ENCODE measurements at regions not wholly inside any gene's neighbourhood (a gene's known extent, or its start where the extent isn't known, plus 50 kb on each side); places are given as distances from the start of the nearest gene placed in this dataset.

- no peaks in the 10 kb centered on the region for H3K36me3 Mint-ChIP-seq (ENCODE audit: low read depth, unreplicated experiment)
- peaks cover 7% of the 10 kb centered on the region for H3K27me3 Mint-ChIP-seq (ENCODE audit: low read depth, unreplicated experiment)
- Histone ChIP-seq H3K4me1 (ENCODE audit: insufficient read depth, low read length) (no peaks in the 10 kb centered on the region), H3K4me3 (ENCODE audit: insufficient read depth, low read depth, low read length) (no peak overlapping the region), H3K9ac (ENCODE audit: low read length) (no peak overlapping the region), H3K27me3 (ENCODE audit: insufficient read depth, low read length) (no peaks in the 10 kb centered on the region), H2AFZ (ENCODE audit: low read depth, low read length) (no peak overlapping the region), H4K20me1 (ENCODE audit: insufficient read depth, low read length) (no peaks in the 10 kb centered on the region), H3K36me3 (ENCODE audit: insufficient read depth, low read length) (no peaks in the 10 kb centered on the region), H3K79me2 (ENCODE audit: insufficient read depth, low read length) (no peaks in the 10 kb centered on the region), H3K4me2 (ENCODE audit: low read length) (no peak overlapping the region), H3K27ac (ENCODE audit: low read depth, low read length) (no peak overlapping the region), H3K9me3 (ENCODE audit: insufficient read depth, low read depth, low read length) (no peaks in the 10 kb centered on the region)
- peaks cover under 1% of the 10 kb centered on the region for H3K9me3 Mint-ChIP-seq (ENCODE audit: unreplicated experiment)
- TF ChIP-seq EZH2 (IDR thresholded peaks at IDR 0.05; ENCODE audit: insufficient read depth, low read length) = no peak
- no peak for TF ChIP-seq CTCF (IDR thresholded peaks at IDR 0.05; ENCODE audit: insufficient read depth, low read depth, low read length)
- H3K4me3 Mint-ChIP-seq (ENCODE audit: unreplicated experiment) = no peak overlapping the region
- no peak overlapping the region for H3K27ac Mint-ChIP-seq (ENCODE audit: unreplicated experiment)
- FAIRE-seq (no peak), DNase-seq (ENCODE audit: low read depth) (no peak)
- no peaks in the 10 kb centered on the region for H3K4me1 Mint-ChIP-seq (ENCODE audit: low read depth, unreplicated experiment)
Observed at GRCh38 chr3:63124090-63124489, 154.0 kb upstream of the SYNPR start.

- H3K4me3 Mint-ChIP-seq (ENCODE audit: unreplicated experiment) = no peak overlapping the region
- no peak for DNase-seq (ENCODE audit: low read depth)
- no peaks in the 10 kb centered on the region for H3K9me3 Mint-ChIP-seq (ENCODE audit: unreplicated experiment)
- H3K27ac Mint-ChIP-seq (ENCODE audit: unreplicated experiment) = no peak overlapping the region
- Histone ChIP-seq H4K20me1 (ENCODE audit: insufficient read depth, low read length) (no peaks in the 10 kb centered on the region), H3K79me2 (ENCODE audit: insufficient read depth, low read length) (no peaks in the 10 kb centered on the region), H2AFZ (ENCODE audit: low read depth, low read length) (no peak overlapping the region), H3K4me1 (ENCODE audit: insufficient read depth, low read length) (peaks cover under 1% of the 10 kb centered on the region), H3K9ac (ENCODE audit: low read length) (no peak overlapping the region), H3K27ac (ENCODE audit: low read depth, low read length) (no peak overlapping the region), H3K36me3 (ENCODE audit: insufficient read depth, low read length) (no peaks in the 10 kb centered on the region), H3K4me3 (ENCODE audit: insufficient read depth, low read depth, low read length) (no peak overlapping the region), H3K27me3 (ENCODE audit: insufficient read depth, low read length) (no peaks in the 10 kb centered on the region), H3K4me2 (ENCODE audit: low read length) (no peak overlapping the region), H3K9me3 (ENCODE audit: insufficient read depth, low read depth, low read length) (no peaks in the 10 kb centered on the region)
- no peaks in the 10 kb centered on the region for H3K27me3 Mint-ChIP-seq (ENCODE audit: low read depth, unreplicated experiment)
- H3K36me3 Mint-ChIP-seq (ENCODE audit: low read depth, unreplicated experiment) = no peaks in the 10 kb centered on the region
- TF ChIP-seq EZH2 (IDR thresholded peaks at IDR 0.05; ENCODE audit: insufficient read depth, low read length) (no peak), CTCF (IDR thresholded peaks at IDR 0.05; ENCODE audit: insufficient read depth, low read depth, low read length) (no peak)
- FAIRE-seq = no peak
- peaks cover under 1% of the 10 kb centered on the region for H3K4me1 Mint-ChIP-seq (ENCODE audit: low read depth, unreplicated experiment)
Observed at GRCh38 chr3:63126530-63126929, 151.6 kb upstream of the SYNPR start.

- Histone ChIP-seq H3K79me2 (ENCODE audit: insufficient read depth, low read length) (no peaks in the 10 kb centered on the region), H2AFZ (ENCODE audit: low read depth, low read length) (no peak overlapping the region), H4K20me1 (ENCODE audit: insufficient read depth, low read length) (no peaks in the 10 kb centered on the region), H3K4me2 (ENCODE audit: low read length) (no peak overlapping the region), H3K27ac (ENCODE audit: low read depth, low read length) (no peak overlapping the region), H3K9ac (ENCODE audit: low read length) (no peak overlapping the region), H3K36me3 (ENCODE audit: insufficient read depth, low read length) (no peaks in the 10 kb centered on the region), H3K4me3 (ENCODE audit: insufficient read depth, low read depth, low read length) (no peak overlapping the region), H3K4me1 (ENCODE audit: insufficient read depth, low read length) (peaks cover 6% of the 10 kb centered on the region), H3K9me3 (ENCODE audit: insufficient read depth, low read depth, low read length) (no peaks in the 10 kb centered on the region), H3K27me3 (ENCODE audit: insufficient read depth, low read length) (no peaks in the 10 kb centered on the region)
- Mint-ChIP-seq H3K9me3 (ENCODE audit: unreplicated experiment) (no peaks in the 10 kb centered on the region), H3K27me3 (ENCODE audit: low read depth, unreplicated experiment) (no peaks in the 10 kb centered on the region), H3K27ac (ENCODE audit: unreplicated experiment) (no peak overlapping the region), H3K36me3 (ENCODE audit: low read depth, unreplicated experiment) (no peaks in the 10 kb centered on the region), H3K4me3 (ENCODE audit: unreplicated experiment) (no peak overlapping the region), H3K4me1 (ENCODE audit: low read depth, unreplicated experiment) (peaks cover 12% of the 10 kb centered on the region)
- TF ChIP-seq EZH2 (IDR thresholded peaks at IDR 0.05; ENCODE audit: insufficient read depth, low read length) (no peak), CTCF (IDR thresholded peaks at IDR 0.05; ENCODE audit: insufficient read depth, low read depth, low read length) (no peak)
- DNase-seq (ENCODE audit: low read depth) (no peak), FAIRE-seq (no peak)
Observed at GRCh38 chr3:63128380-63128779, 149.7 kb upstream of the SYNPR start.
